T-helper 17 cell (primary cell): ENCODE measurements at regions not wholly inside any gene's neighbourhood (a gene's known extent, or its start where the extent isn't known, plus 50 kb on each side); places are given as distances from the start of the nearest gene placed in this dataset.

ENCODE experiments used
- ATAC-seq: fragments of 150-1000 bp; cut with Tn5 transposase; 2 replicates; pipeline ENCODE4 v1.10.0; 2021; ENCODE audit warnings: mild to moderate bottlenecking, moderate library complexity
- DNase-seq, 3 donors: peaks; one replicate each; pipeline versions ENCODE4 v3.0.0 to v3.0.0-alpha.2; 2020 to 2021
- H3K9me3 ChIP-seq: one replicate; pipeline ENCODE4 v1.7.0; 2013; ENCODE audit warnings: low read length, mild to moderate bottlenecking; ENCODE audit not compliant: control insufficient read depth, poor library complexity, severe bottlenecking
- H3K27ac Mint-ChIP-seq: one replicate; pipeline ENCODE4 v1.8.0; 2022; ENCODE audit warnings: mild to moderate bottlenecking, moderate library complexity, mixed read lengths
- H3K27me3 Mint-ChIP-seq: one replicate; pipeline ENCODE4 v1.8.0; 2022; ENCODE audit warnings: mixed read lengths
- H3K36me3 Mint-ChIP-seq: one replicate; pipeline ENCODE4 v1.8.0; 2022; ENCODE audit warnings: low read depth, mixed read lengths
- H3K4me1 Mint-ChIP-seq: one replicate; pipeline ENCODE4 v1.8.0; 2022; ENCODE audit warnings: mild to moderate bottlenecking, mixed read lengths
- H3K4me3 Mint-ChIP-seq: one replicate; pipeline ENCODE4 v1.8.0; 2022; ENCODE audit warnings: mild to moderate bottlenecking, moderate library complexity, mixed read lengths

DNA sequence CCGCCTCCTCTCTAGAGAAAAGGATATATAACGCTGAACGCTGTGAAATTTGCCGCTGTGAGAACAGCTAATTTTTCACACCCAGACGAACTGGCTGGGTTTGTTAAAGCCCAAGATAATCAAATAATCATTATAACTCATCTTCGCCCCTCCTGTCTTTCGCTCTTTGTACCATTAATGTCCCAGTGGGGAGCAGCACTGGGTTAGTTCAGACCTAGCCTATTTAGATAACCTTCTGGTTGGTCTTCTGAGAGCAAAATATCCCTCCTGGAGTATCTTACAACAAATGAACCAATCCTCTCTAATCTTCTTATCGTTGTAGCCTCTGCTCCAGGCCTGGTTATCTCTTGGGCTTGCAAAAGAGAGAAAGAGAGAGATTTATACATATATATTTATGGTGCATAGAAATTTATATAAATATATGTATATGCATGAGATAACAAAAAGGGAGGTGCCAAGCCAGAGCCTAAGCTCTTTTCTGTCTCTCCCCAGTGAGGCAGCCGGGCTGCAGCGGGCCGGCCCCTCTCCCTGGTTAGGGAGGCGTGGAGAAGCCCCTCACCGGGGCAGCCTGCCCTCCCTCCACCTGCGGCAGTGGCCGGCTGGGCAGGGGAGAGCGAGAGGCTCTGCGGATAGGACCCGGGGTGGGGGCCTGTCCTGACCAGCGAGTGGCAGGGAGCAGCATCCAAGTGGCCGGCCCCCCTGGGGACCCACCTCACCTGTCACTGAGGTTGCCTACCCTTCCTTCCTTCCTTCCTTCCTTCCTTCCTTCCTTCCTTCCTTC is 202.0 kb upstream of the LHX5 start:
- no peaks in the 10 kb centered on the region for H3K9me3 ChIP-seq
- ATAC-seq (no peak), DNase-seq (no peak)
- Mint-ChIP-seq H3K27me3 (peaks cover 47% of the 10 kb centered on the region), H3K4me1 (no peaks in the 10 kb centered on the region), H3K4me3 (no peak overlapping the region), H3K27ac (no peak overlapping the region), H3K36me3 (no peaks in the 10 kb centered on the region)

DNA sequence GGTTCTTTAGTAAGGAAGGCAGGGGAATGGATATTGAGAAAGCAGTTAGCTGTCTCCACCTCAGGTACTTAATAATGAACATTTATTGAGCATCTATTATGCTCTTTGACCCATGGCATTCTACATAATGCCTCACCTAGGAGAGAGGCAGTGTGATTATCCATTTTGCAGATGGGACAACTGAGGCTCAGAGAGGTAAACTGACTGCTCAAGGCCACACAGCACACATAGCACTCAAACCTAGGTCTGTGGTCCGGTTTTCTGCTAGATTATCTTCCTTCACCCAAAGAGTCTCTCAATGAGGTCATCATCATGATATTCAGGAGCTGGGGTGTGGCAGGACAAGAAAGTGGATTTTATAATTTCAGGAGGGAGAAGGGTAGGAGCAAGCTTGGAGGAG is 199.1 kb upstream of the LHX5 start:
- Mint-ChIP-seq H3K4me1 (no peaks in the 10 kb centered on the region), H3K27me3 (peaks cover 47% of the 10 kb centered on the region), H3K27ac (no peak overlapping the region), H3K36me3 (no peaks in the 10 kb centered on the region), H3K4me3 (no peak overlapping the region)
- no peak for ATAC-seq
- DNase-seq: no peak
- no peaks in the 10 kb centered on the region for H3K9me3 ChIP-seq

DNA sequence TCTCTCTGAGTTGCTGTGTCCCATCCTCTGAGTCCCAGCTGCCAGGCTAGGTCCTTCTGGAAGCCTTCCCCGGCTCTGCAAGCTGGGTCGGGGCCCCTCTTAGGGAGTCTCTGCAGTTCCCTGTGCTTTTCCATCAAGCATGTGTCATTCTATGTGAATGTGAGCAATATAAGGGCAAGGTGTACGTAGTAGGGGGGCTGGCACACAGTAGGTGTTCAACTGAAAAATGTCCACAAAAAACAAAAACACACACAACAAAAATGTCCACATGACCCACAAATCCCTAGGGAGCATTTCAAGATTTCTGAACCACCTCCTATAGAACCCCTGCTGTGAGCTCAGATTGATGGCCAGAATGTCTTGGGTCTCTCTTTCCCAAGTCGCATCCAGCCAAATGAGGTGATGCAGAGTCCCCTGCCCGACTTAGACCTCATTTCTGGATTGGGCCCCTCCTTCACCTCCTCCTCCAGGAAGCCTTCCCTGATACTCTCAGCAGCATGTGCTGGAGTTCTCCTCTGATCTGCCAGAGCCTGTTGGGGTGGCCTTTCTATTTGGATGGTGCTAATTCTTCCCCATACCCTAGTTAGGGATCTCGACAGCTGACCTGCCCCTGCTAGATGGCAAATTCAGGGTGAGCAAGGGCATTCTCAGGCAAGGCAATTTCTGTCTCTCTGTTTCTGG is 196.1 kb upstream of the LHX5 start:
- H3K27ac Mint-ChIP-seq: no peak overlapping the region
- H3K4me3 Mint-ChIP-seq: no peak overlapping the region

DNA sequence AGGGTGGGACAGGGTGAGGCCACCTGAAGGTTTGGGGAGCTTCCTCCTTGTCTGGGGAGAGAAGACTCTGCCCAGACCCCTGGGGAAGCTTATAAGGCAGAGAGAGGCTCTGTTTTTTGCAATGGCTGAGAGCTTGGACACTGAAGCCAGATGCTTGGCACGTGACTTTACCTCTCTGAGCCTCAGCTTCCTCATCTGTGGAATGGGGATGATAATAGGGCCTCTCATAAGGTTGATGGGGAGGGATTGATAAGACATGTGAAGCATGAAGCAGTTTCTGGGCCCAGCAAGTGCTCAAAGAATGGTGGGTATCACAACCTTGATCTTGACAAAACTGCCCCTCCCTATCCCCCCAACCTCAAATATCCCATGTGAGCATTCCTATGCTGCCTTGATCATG is 195.4 kb upstream of the LHX5 start:
- H3K4me1 Mint-ChIP-seq: no peaks in the 10 kb centered on the region
- H3K9me3 ChIP-seq: no peaks in the 10 kb centered on the region
- no peak for ATAC-seq
- no peaks in the 10 kb centered on the region for H3K36me3 Mint-ChIP-seq
- no peak overlapping the region for H3K4me3 Mint-ChIP-seq
- DNase-seq: no peak
- H3K27ac Mint-ChIP-seq: no peak overlapping the region
- H3K27me3 Mint-ChIP-seq: peaks cover 74% of the 10 kb centered on the region

More for the DNA sequence above, 196.1 kb upstream of the LHX5 start:
- ATAC-seq (no peak), DNase-seq (no peak)
- no peaks in the 10 kb centered on the region for H3K36me3 Mint-ChIP-seq
- peaks cover 67% of the 10 kb centered on the region for H3K27me3 Mint-ChIP-seq
- H3K4me1 Mint-ChIP-seq: no peaks in the 10 kb centered on the region
- H3K9me3 ChIP-seq: no peaks in the 10 kb centered on the region

DNA sequence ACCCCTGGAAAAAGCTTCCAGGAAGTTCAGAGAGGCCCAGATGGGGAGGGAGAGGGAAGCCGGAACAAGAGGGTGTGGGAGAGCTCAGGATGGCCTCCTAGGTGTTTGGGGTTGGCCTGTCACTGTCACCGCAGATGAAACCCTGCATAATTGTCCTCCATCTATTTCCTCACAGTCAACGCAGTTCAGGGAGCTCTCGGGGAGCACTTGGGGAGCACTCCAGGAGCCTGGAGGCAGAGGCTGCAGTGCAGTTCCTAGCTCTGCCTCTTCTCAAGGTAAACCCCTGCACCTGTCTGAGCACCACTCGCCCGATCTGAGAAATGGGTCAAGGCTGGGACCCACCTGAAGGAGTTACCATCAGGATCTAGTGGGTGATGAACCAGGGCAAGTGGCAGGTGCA is 194.6 kb upstream of the LHX5 start:
- Mint-ChIP-seq H3K36me3 (no peaks in the 10 kb centered on the region), H3K27ac (no peak overlapping the region), H3K4me3 (no peak overlapping the region), H3K27me3 (peaks cover 65% of the 10 kb centered on the region), H3K4me1 (no peaks in the 10 kb centered on the region)
- no peak for DNase-seq
- H3K9me3 ChIP-seq: no peaks in the 10 kb centered on the region
- ATAC-seq: no peak

DNA sequence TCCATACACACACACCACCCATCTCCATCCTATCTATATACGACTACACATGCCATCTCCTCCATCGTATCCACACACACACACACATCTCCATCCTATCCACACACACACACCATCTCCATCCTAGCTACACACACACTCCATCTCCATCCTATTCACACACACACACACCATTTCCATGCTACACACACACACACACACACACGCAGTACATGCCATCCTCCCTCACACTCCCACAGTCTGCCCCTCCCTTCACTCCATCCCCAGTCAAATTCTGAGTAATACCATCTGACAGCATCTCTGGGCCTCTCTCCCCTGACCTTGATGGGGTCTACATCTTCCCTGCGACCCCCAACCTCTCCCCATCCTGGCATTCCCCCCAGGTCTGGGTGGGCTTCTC is 193.8 kb upstream of the LHX5 start:
- no peaks in the 10 kb centered on the region for H3K36me3 Mint-ChIP-seq
- H3K27me3 Mint-ChIP-seq: peaks cover 58% of the 10 kb centered on the region
- H3K9me3 ChIP-seq: no peaks in the 10 kb centered on the region
- H3K27ac Mint-ChIP-seq: no peak overlapping the region
- ATAC-seq (no peak), DNase-seq (no peak)
- no peak overlapping the region for H3K4me3 Mint-ChIP-seq
- H3K4me1 Mint-ChIP-seq: no peaks in the 10 kb centered on the region

DNA sequence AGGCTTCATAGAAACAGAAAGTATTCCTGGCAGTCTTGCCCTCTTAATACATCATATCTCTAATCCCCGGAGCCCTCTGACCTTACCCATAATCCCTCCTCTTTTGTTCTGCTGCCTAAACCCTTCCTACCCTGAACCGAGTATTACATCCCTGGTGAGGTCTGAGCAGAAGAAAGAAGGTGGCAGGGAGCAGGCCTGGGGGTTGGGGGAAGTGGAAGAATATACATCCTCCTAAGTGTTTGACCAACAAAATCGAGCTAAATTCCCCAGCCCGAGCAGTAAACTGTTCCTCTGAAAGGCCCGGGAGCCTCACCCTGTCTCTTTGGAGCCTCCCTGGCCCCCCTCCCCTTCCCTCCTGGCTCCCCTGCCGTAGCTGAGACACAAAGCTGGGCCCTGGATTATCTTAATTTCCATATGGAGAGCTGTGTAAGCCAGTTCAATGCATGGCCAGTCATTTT is 192.6 kb upstream of the LHX5 start:
- ATAC-seq (no peak), DNase-seq (no peak)
- Mint-ChIP-seq H3K36me3 (no peaks in the 10 kb centered on the region), H3K4me3 (no peak overlapping the region), H3K4me1 (no peaks in the 10 kb centered on the region), H3K27ac (no peak overlapping the region), H3K27me3 (peaks cover 48% of the 10 kb centered on the region)
- no peaks in the 10 kb centered on the region for H3K9me3 ChIP-seq

DNA sequence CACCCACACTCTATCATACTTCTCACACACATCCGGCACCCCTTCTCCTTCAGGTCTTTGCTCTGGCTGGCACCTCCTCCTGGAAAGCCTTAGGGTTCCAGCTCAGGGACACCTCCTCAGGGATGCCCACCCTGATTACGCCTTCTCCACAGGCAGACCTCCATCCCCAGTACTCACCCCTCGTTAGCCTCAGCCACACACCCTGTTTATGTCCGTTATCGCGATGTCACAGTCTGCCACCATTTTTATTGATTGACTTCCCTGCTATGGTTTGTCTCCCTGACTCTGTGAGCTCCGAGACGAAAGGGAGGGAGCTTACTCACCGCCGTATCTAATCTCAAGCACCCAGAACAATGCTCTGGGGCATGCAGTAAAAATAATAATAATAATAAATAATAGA is 191.7 kb upstream of the LHX5 start:
- Mint-ChIP-seq H3K36me3 (no peaks in the 10 kb centered on the region), H3K27ac (no peak overlapping the region), H3K4me3 (no peak overlapping the region), H3K4me1 (no peaks in the 10 kb centered on the region), H3K27me3 (peaks cover 48% of the 10 kb centered on the region)
- no peak for DNase-seq
- ATAC-seq: no peak
- H3K9me3 ChIP-seq: no peaks in the 10 kb centered on the region

DNA sequence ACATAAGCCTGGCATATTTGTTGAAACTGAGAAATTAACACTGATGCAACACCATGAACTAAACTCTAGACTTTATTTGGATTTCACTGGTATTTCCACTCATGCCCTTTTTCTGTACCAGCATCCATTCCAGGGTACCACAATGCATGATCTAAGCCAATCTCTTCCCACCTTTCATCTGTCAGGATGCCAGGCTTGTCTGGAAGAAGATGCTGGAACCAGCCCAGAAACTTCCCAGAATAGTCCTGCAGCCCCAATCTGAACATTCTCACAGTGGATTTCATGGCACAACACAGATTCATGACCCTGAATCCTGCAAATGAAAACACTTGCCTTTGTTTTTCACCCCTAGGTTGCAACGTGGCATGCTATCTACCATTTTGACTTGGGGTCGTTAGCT is 189.3 kb upstream of the LHX5 start:
- no peaks in the 10 kb centered on the region for H3K36me3 Mint-ChIP-seq
- no peaks in the 10 kb centered on the region for H3K9me3 ChIP-seq

DNA sequence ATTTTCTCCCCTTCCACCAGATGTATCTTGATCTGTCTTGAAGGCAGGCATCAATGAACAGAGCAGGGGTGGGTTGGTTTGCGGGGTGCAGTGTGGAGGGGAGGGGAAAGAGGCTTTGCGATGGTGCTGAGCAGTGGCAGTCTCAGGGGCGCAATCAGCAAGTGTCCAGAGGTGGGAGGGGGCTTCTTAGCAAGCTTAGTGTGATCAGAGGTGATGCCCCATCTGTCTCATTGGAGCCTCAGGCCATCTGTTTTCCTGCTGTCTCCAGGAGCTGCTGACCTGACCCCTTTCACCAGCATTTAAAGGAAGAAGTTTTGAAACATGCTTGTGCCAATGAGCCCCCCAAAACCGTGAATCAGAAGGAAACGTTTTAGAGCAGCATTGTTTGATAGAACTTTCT is 187.7 kb upstream of the LHX5 start:
- Mint-ChIP-seq H3K36me3 (no peaks in the 10 kb centered on the region), H3K27ac (no peak overlapping the region), H3K4me3 (no peak overlapping the region), H3K27me3 (peaks cover 30% of the 10 kb centered on the region), H3K4me1 (no peaks in the 10 kb centered on the region)
- H3K9me3 ChIP-seq: no peaks in the 10 kb centered on the region
- DNase-seq (no peak), ATAC-seq (no peak)

More for the DNA sequence above, 189.3 kb upstream of the LHX5 start:
- ATAC-seq (no peak), DNase-seq (no peak)
- Mint-ChIP-seq H3K27ac (no peak overlapping the region), H3K4me3 (no peak overlapping the region), H3K4me1 (no peaks in the 10 kb centered on the region), H3K27me3 (peaks cover 30% of the 10 kb centered on the region)

DNA sequence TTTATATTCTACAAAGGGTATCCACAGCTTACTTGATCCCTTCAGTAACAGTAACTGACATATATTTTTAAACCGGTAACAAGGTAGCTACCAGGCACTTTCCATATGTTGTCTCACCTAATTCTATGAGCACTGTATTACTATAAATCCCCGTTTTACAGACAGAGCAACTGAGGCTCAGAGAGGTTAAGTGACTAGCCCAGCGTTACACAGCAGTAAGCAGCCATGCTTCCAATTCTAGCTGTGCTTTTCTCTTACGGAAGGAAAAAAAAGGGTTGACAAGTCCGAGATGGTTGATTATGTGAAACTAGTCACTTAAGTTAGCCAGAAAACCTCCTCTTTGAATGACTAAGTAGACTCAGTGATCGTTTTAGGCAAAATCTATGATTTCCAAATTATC is 187.3 kb upstream of the LHX5 start:
- H3K27ac Mint-ChIP-seq: no peak overlapping the region

DNA sequence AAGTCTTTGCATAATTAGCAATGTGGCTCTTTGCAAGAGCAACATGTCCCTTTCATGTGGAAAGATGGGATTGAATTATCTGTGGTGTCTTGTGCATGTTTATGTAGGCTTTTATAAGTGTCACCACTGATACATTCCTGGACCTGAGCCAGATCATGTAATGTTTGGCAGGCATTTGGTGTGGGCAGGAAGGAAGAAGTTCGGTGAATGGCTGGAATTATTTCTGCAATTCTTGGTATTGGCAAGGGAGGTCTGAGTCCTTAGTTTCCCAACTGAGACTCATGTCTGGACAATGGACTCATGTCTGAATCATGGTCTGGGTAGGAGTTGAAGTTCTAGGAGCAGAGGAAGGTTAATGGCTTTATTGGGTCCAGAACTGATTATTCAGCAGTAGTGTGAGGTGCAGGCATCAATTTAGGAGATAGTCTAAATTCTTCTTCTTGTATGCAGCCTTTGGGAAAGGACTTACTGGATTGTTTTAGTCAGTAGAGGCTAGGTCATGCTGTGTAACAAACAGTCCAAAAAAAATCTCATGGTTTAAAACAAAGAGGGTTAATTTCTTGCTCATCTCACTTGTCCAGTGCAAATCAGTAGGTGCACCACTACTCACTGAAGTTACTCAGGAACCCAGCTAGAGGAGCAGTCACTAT is 186.5 kb upstream of the LHX5 start:
- H3K9me3 ChIP-seq: no peaks in the 10 kb centered on the region
- Mint-ChIP-seq H3K27me3 (peaks cover 17% of the 10 kb centered on the region), H3K27ac (no peak overlapping the region), H3K4me1 (no peaks in the 10 kb centered on the region), H3K36me3 (no peaks in the 10 kb centered on the region), H3K4me3 (no peak overlapping the region)
- DNase-seq (no peak), ATAC-seq (no peak)

More for the DNA sequence above, 187.3 kb upstream of the LHX5 start:
- no peaks in the 10 kb centered on the region for H3K9me3 ChIP-seq
- Mint-ChIP-seq H3K36me3 (no peaks in the 10 kb centered on the region), H3K4me3 (no peak overlapping the region), H3K4me1 (no peaks in the 10 kb centered on the region), H3K27me3 (peaks cover 26% of the 10 kb centered on the region)
- no peak for DNase-seq
- no peak for ATAC-seq

DNA sequence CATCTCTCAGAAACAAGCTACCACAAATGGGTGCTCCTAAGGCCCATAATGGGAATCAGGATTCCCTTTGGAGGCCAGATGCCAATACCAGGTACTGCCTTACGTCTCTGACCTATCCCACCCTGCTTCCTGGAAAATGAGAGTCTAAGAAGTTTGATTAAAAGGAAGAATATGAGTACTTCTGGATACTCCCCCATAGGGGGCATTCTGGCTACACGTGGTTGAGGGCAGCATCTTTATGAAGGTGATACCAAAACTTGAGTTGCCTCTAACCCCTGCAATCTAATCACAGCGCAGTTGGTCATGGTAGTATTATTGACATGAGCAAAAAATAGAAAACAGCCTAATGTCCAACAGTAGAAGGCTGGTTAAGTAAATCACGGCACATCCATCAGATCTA is 184.2 kb upstream of the LHX5 start:
- Mint-ChIP-seq H3K4me3 (no peak overlapping the region), H3K27ac (no peak overlapping the region), H3K36me3 (no peaks in the 10 kb centered on the region), H3K27me3 (peaks cover 6% of the 10 kb centered on the region), H3K4me1 (no peaks in the 10 kb centered on the region)
- ATAC-seq (no peak), DNase-seq (no peak)
- H3K9me3 ChIP-seq: no peaks in the 10 kb centered on the region
